SH-SY5Y (cell line): ENCODE measurements at regions not wholly inside any gene's neighbourhood (a gene's known extent, or its start where the extent isn't known, plus 50 kb on each side); places are given as distances from the start of the nearest gene placed in this dataset.

Experiments used
- GATA2 ChIP-seq: IDR thresholded peaks from 2 replicates; pipeline ENCODE4 v1.6.1; 2011; ENCODE audit warnings: mild to moderate bottlenecking, low read depth, low read length
- GATA3 ChIP-seq: IDR thresholded peaks from 2 replicates; pipeline ENCODE4 v1.6.1; 2011; ENCODE audit warnings: low read depth, mild to moderate bottlenecking, low read length, moderate library complexity

DNA sequence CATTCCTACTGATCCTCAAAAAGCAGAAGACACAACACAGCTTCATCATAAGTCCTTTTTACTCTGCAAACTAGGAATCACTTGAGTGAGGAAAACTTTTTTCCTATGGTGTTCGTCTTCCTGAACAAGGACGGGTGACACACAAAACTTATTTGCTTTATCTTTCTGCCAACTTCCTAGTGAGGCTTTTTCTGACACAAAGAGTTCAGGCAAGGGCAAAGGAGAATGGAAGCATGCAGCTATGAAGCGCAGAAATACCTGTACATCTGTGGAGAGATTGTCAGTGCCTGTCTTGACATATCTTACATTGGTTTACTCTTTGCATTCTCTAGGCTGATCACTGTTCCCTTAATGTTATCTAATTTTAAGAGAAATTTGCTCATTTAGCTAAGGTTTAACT is 548.0 kb upstream of the IGFBP7 start:
- TF ChIP-seq GATA3 (no peak), GATA2 (no peak)
